SK-N-MC (cell line): ENCODE measurements at regions not wholly inside any gene's neighbourhood (a gene's known extent, or its start where the extent isn't known, plus 50 kb on each side); places are given as distances from the start of the nearest gene placed in this dataset.
"Not testable (repeated sequence)": the region's sequence is repeated elsewhere in the genome, so short reads cannot be mapped to it uniquely, and the experiment has no call there.

ENCODE experiments used
- DNase-seq: peaks from one replicate; pipeline ENCODE4 v3.0.0-alpha.2; 2011; ENCODE audit warnings: low read depth, low spot score
- H3K27ac ChIP-seq: fragments of 200-600 bp; sonication (generic); 2 replicates; pipeline ENCODE4 v1.5.1; 2016; ENCODE audit warnings: mixed run types
- H3K36me3 ChIP-seq: fragments of 200-600 bp; sonication (generic); 2 replicates; pipeline ENCODE4 v1.6.1; 2017; ENCODE audit warnings: antibody characterized with exemption, low read length, mixed read lengths; ENCODE audit not compliant: insufficient read depth
- H3K4me3 ChIP-seq: fragments of 200-600 bp; sonication (generic); 2 replicates; pipeline ENCODE4 v1.5.1; 2016
- H3K9ac ChIP-seq: fragments of 200-600 bp; sonication (generic); 2 replicates; pipeline ENCODE4 v1.8.0; 2017; ENCODE audit warnings: mixed run types, mixed read lengths; ENCODE audit not compliant: insufficient read length
- H3K9me3 ChIP-seq: fragments of 200-600 bp; sonication (generic); 2 replicates; pipeline ENCODE4 v1.6.1; 2017; ENCODE audit warnings: low read depth, mild to moderate bottlenecking, antibody characterized with exemption, low read length, moderate library complexity, mixed read lengths
- EZH2 ChIP-seq: fragments of 200-600 bp; sonication (generic); IDR thresholded peaks from one replicate; pipeline ENCODE4 v1.6.1; 2017; ENCODE audit warnings: antibody characterized with exemption
- FOXP2 ChIP-seq: optimal IDR thresholded peaks from 2 replicates; pipeline ENCODE3; 2011; ENCODE audit warnings: mild to moderate bottlenecking, moderate library complexity; ENCODE audit not compliant: insufficient read depth; ENCODE audit errors: extremely low read length, control extremely low read depth
- POLR2AphosphoS5 ChIP-seq: IDR thresholded peaks from 2 replicates; pipeline ENCODE4 v1.6.1; 2012; ENCODE audit warnings: mild to moderate bottlenecking, low read depth, low read length, borderline replicate concordance

GRCh38 chr7:156524818-156525597 is 115.6 kb upstream of the RNF32 start:
- Histone ChIP-seq H3K27ac (no peak overlapping the region), H3K9ac (no peak overlapping the region), H3K4me3 (no peak overlapping the region), H3K9me3 (no peaks in the 10 kb centered on the region), H3K36me3 (no peaks in the 10 kb centered on the region)
- no peak for DNase-seq
- no peak for TF ChIP-seq FOXP2

- H3K27ac ChIP-seq, result no peak overlapping the region
- TF ChIP-seq POLR2AphosphoS5 (no peak), EZH2 (no peak), FOXP2 (no peak)
- no peak overlapping the region for H3K9ac ChIP-seq
- H3K9me3 ChIP-seq, result no peaks in the 10 kb centered on the region
- DNase-seq, result no peak
- no peak overlapping the region for H3K4me3 ChIP-seq
- no peaks in the 10 kb centered on the region for H3K36me3 ChIP-seq
Measured at GRCh38 chr7:156523447-156524048, 117.0 kb upstream of the RNF32 start.

GRCh38 chr7:156522801-156523200 is 117.8 kb upstream of the RNF32 start:
- H3K9me3 ChIP-seq, result no peaks in the 10 kb centered on the region
- TF ChIP-seq EZH2 (no peak), FOXP2 (no peak), POLR2AphosphoS5 (no peak)
- no peaks in the 10 kb centered on the region for H3K36me3 ChIP-seq
- no peak overlapping the region for H3K9ac ChIP-seq
- DNase-seq, result no peak
- no peak overlapping the region for H3K4me3 ChIP-seq
- no peak overlapping the region for H3K27ac ChIP-seq

- no peak for DNase-seq
- TF ChIP-seq POLR2AphosphoS5 (no peak), FOXP2 (no peak)
Measured at GRCh38 chr7:156519070-156519469, 121.5 kb upstream of the RNF32 start.

GRCh38 chr7:156518466-156518865 is 122.1 kb upstream of the RNF32 start:
- Histone ChIP-seq H3K4me3 (no peak overlapping the region), H3K27ac (no peak overlapping the region), H3K9me3 (no peaks in the 10 kb centered on the region), H3K36me3 (no peaks in the 10 kb centered on the region), H3K9ac (no peak overlapping the region)
- TF ChIP-seq POLR2AphosphoS5 (no peak), FOXP2 (no peak), EZH2 (no peak)
- DNase-seq, result no peak

More at GRCh38 chr7:156519070-156519469, 121.5 kb upstream of the RNF32 start:
- Histone ChIP-seq H3K36me3 (no peaks in the 10 kb centered on the region), H3K9me3 (no peaks in the 10 kb centered on the region), H3K4me3 (no peak overlapping the region), H3K27ac (no peak overlapping the region), H3K9ac (no peak overlapping the region)

GRCh38 chr7:156517858-156518257 is 122.7 kb upstream of the RNF32 start:
- DNase-seq, H3K9ac ChIP-seq, H3K27ac ChIP-seq, H3K36me3 ChIP-seq, H3K9me3 ChIP-seq, H3K4me3 ChIP-seq: not testable (repeated sequence)

GRCh38 chr7:156516791-156517378 is 123.7 kb upstream of the RNF32 start:
- TF ChIP-seq POLR2AphosphoS5 (no peak), FOXP2 (no peak), EZH2 (no peak)
- no peak overlapping the region for H3K27ac ChIP-seq
- no peak overlapping the region for H3K9ac ChIP-seq

GRCh38 chr7:156515911-156516790 is 124.4 kb upstream of the RNF32 start:
- Histone ChIP-seq H3K4me3 (no peak overlapping the region), H3K9me3 (no peaks in the 10 kb centered on the region), H3K36me3 (no peaks in the 10 kb centered on the region), H3K9ac (no peak overlapping the region), H3K27ac (no peak overlapping the region)
- TF ChIP-seq POLR2AphosphoS5 (no peak), FOXP2 (no peak), EZH2 (no peak)
- DNase-seq, result no peak

More at GRCh38 chr7:156516791-156517378, 123.7 kb upstream of the RNF32 start:
- Histone ChIP-seq H3K4me3 (no peak overlapping the region), H3K36me3 (no peaks in the 10 kb centered on the region), H3K9me3 (no peaks in the 10 kb centered on the region)
- no peak for DNase-seq

GRCh38 chr7:156514851-156515250 is 125.7 kb upstream of the RNF32 start:
- Histone ChIP-seq H3K4me3 (no peak overlapping the region), H3K9me3 (no peaks in the 10 kb centered on the region), H3K27ac (no peak overlapping the region), H3K36me3 (no peaks in the 10 kb centered on the region), H3K9ac (no peak overlapping the region)
- DNase-seq, result no peak
- TF ChIP-seq POLR2AphosphoS5 (no peak), FOXP2 (no peak), EZH2 (no peak)
